Embryonic facial prominence (tissue), 1 donor: ENCODE measurements at regions not wholly inside any gene's neighbourhood (a gene's known extent, or its start where the extent isn't known, plus 50 kb on each side); places are given as distances from the start of the nearest gene placed in this dataset.

ENCODE experiments used
- DNase-seq: peaks from one replicate; pipeline ENCODE4 v3.0.0-alpha.2; 2016; ENCODE audit errors: extremely low spot score

DNA sequence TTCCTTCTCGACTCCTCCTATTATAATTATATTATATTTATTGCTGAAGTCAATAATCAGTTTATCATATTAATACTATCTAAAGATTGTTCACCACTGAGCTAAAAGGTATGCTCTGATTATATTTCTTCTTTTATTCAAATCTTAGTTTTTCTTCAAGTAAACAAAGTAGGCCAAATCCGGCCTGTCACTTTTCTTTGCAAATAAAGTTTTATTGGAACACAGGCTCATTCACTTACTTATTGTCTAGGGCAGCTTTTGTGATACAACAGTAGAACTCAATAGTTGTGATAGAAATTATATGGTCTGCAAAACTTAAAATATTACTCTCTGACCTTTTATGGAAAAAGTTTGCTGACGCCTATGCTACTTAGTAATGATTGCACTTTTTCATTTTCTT lies 92.4 kb upstream of the DNAJC19 start:
- no peak for DNase-seq

DNA sequence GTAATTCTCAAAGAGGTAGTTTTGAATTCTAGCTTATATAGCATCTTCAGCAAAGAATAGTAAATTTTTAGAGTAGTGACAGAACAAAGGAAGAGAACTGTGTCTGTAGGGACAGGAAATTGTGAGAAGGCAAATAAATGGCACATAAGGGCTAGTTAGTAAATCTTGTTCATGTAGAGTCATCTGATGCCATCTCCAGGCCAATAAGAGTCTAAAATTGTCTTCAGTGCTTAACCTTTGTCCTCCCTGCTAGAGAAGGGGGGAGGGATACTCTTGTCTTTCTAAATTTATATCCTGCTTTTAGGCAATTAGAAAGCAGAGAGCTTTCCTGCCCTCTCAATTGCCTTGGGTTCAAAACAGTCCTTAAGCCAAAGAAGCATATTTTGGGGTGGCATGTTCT lies 87.0 kb upstream of the DNAJC19 start:
- DNase-seq: no peak

DNA sequence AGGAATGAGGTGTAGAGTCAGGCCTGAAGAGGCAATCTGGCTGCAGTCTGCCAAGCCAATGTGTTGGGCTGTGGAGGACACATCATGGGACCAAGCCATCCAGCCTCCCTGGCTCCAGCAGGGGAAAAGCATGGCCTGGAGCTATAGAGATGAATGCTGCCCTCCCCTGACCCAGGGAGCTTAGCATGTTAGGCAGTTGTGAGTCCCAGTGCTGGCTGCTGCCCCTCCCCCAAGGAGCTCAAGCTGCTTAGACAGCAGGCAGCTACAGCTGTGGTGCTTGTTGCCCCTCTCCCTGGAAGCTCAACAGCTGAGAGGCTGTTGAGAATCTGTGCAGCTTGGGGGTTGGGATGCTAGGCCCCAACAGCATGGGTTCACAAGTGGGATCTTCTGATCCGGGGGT lies 85.6 kb upstream of the DNAJC19 start:
- DNase-seq: no peak

DNA sequence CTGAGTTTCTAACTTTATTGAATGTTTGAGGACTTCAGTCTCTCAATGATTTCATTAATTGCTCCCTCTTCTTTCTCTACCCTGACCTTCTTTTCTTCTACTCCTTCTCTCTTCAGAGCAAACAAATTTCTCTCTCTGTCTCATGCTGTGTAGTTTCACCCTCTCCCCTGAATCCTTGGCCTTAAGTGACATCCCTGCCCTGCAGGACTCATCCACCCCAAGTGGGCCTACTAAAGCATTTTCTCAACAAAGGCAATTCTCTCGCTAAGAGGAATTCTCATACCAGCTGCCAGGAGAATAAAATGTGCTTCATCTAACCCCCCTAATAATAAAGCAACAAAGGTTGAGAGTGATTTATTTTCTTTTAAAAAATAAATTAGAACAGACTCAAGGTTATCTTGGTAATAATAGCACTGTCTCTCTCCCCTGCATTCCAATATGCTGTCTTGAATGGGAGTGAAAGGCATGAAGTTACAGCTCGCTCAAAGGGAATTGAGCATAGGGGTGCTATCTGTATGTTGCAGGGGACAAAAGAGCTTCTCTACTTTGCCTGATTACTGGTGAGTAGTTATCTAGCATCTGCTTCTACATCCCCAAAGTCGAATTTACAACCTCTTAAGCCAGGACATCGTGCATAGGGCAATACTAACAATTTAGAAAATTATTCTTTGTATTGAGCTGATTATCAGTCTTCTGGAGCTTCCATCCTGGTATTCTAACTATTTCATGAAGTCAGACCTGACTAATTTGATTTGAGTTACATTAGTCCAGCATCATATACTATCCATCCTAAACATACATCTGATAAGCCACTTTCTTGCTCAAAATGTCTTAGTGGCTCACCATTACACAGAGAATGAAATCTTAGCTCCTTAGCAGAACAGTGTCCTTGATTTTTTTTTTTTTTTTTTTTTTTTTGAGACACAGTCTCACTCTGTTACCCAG lies 76.9 kb upstream of the DNAJC19 start:
- no peak for DNase-seq

DNA sequence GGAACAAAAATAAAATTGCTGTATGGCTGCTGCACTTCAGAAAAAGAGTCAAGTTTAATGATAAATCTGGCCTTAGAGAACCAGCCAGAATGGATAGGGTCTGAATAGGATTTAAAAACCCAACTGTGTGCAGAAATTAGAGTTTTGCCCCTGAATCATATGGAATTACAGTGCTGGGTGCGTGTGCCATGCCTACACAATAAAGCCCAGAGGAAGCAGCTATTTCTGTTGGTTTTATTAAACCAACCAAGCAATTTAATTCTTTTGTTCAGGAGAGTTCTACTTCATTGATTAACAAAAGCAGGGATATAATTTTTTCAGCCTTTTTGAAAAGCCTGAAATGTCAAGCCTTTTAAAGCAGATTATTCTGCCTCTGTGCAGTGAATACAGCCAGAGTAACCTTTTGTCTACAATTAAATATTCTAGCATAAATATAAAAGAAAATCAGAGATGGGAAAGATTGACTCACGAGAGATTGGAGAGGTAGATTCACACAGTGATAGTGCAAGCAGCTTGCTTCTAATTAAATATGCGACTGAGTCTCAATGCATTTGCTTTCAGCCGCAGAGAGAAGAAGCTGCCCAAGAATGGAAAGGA lies 66.7 kb upstream of the DNAJC19 start:
- DNase-seq: no peak

DNA sequence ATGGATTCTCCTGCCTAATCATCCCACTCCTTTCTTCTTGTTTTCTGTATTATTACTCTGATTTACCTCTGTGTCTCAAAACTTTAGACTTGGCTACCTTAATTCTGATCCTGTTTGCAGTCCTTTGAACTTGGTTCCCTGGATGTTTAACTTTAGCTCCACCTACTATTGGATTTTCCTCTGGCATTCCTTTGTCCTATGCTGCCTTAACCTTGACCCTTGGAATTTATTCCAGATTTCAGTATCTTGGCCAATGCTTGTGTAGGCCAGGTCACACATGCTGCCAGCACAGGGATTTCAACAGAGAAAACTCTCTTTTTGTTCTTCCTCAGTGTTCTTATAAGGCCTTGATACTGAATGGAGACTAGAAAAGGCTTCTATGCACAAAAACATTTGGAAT lies 65.0 kb upstream of the DNAJC19 start:
- DNase-seq: no peak

DNA sequence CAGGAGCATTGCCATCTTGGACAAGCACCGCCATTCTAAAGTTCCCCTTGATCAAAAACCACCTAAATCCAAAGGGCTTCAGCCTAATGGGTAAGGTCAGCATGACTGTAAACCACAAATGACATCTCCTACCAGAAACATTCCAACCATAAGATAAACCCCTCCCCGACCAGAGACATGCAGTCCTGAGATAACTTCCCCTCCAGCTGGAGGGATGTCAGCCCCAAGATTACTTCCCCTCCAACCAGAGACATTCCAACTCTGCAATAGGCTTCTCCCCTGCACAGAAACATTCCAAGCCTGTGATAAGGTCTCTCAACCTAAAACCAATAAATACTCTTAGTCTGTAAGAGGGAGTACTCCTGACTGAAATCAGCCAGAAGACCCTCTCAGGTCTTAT lies 62.7 kb upstream of the DNAJC19 start:
- no peak for DNase-seq

DNA sequence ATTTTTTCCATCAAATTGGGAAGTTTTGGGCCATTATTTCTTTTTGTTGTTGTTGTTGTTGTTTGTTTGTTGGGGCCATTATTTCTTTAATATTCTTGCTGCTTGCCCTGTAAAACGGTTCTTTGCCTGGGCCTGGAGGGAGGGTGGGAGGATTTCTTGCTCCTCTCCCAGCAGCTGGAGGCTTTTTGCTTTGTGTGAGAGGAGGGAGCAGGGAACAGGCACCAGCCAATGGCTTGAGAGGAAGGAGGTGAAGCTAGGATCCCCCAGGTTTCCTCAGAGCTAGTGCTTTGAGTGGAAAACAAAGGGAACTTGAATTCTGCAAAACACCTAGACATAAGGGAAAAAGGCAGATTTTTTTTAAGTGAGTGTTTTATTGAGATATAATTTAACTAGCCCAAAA lies 61.2 kb upstream of the DNAJC19 start:
- DNase-seq: no peak

DNA sequence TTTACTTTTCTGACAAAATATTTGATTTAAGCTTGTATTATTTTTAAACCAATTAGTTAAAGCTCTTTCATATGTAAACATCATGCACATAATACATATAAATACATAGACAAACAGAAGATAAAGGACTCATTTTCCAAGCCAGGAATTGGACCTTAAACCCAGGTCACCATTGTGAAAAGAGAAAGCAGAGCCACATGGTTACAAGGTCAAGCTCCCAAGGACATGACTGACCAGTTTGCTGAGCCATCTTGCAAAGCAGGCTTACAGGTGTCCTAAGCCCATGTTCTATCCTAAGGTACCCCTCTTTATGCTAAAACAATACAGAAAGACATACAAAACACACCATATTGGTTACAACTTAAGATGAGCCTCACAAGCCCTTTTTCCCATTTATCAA lies 50.5 kb upstream of the DNAJC19 start:
- no peak for DNase-seq
